HEK293T (cell line): ENCODE measurements at regions not wholly inside any gene's neighbourhood (a gene's known extent, or its start where the extent isn't known, plus 50 kb on each side); places are given as distances from the start of the nearest gene placed in this dataset.

Source experiments
- ARNT ChIP-seq: fragments of 450-650 bp; IDR thresholded peaks from 2 replicates; pipeline ENCODE4 v1.6.1; 2017; ENCODE audit warnings: mild to moderate bottlenecking
- BHLHE40 ChIP-seq: fragments of 450-650 bp; IDR thresholded peaks from 2 replicates; pipeline ENCODE4 v1.6.1; 2016; ENCODE audit warnings: mild to moderate bottlenecking, moderate library complexity, borderline replicate concordance
- ELF4 ChIP-seq: fragments of 450-650 bp; IDR thresholded peaks from 2 replicates; pipeline ENCODE4 v1.6.1; 2017; ENCODE audit warnings: antibody characterized with exemption
- FOXA1 ChIP-seq: fragments of 450-650 bp; IDR thresholded peaks from 2 replicates; pipeline ENCODE4 v1.6.1; 2016; ENCODE audit warnings: mild to moderate bottlenecking
- FOXK2 ChIP-seq: fragments of 450-650 bp; IDR thresholded peaks from 2 replicates; pipeline ENCODE4 v1.6.1; 2016; ENCODE audit warnings: mild to moderate bottlenecking
- FOXM1 ChIP-seq: fragments of 450-650 bp; IDR thresholded peaks from 2 replicates; pipeline ENCODE4 v1.6.1; 2017; ENCODE audit warnings: mild to moderate bottlenecking, borderline replicate concordance
- L3MBTL2 ChIP-seq: fragments of 450-650 bp; conservative IDR thresholded peaks from 2 replicates; pipeline ENCODE4 v1.6.1; 2016; ENCODE audit warnings: mild to moderate bottlenecking
- LEF1 ChIP-seq: fragments of 450-650 bp; IDR thresholded peaks from 2 replicates; pipeline ENCODE4 v1.6.1; 2017; ENCODE audit warnings: mild to moderate bottlenecking, borderline replicate concordance
- NFRKB ChIP-seq: fragments of 450-650 bp; IDR thresholded peaks from 2 replicates; pipeline ENCODE4 v1.6.1; 2016; ENCODE audit warnings: mild to moderate bottlenecking, moderate library complexity
- SP1 ChIP-seq: fragments of 450-650 bp; IDR thresholded peaks from 2 replicates; pipeline ENCODE4 v1.6.1; 2017
- SUZ12 ChIP-seq: fragments of 450-650 bp; IDR thresholded peaks from 2 replicates; pipeline ENCODE4 v1.6.1; 2016; ENCODE audit warnings: mild to moderate bottlenecking
- TARDBP ChIP-seq: fragments of 450-650 bp; IDR thresholded peaks from 2 replicates; pipeline ENCODE4 v1.6.1; 2016
- ZNF384 ChIP-seq: fragments of 450-650 bp; IDR thresholded peaks from 2 replicates; pipeline ENCODE4 v1.6.1; 2016
- TF ChIP-seq, protein P1 (sequence below): fragments of 450-650 bp; IDR thresholded peaks from 2 replicates; pipeline ENCODE4 v1.6.1; 2016

DNA sequence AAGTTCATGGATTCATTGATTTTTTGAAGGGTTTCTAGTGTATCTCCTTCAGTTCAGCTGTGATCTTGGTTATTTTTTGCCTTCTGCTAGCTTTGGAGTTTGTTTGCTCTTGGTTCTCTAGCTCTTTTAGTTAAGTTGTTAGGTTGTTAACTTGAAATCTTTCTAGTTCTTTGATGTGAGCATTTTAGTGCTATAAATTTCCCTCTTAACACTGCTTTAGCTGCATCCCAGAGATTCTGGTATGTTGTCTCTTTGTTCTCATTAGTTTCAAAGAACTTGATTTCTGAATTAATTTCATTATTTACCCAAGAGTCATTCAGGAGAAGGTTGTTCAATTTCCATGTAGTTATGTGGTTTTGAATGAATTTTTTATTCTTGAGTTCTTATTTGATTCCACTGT is 210.6 kb downstream of the IRS1 start:
- TF ChIP-seq ZNF384 = no peak
- no peak for TF ChIP-seq BHLHE40
- TF ChIP-seq FOXA1 = no peak
- TF ChIP-seq FOXK2 = no peak
- TF ChIP-seq, protein P1, sequence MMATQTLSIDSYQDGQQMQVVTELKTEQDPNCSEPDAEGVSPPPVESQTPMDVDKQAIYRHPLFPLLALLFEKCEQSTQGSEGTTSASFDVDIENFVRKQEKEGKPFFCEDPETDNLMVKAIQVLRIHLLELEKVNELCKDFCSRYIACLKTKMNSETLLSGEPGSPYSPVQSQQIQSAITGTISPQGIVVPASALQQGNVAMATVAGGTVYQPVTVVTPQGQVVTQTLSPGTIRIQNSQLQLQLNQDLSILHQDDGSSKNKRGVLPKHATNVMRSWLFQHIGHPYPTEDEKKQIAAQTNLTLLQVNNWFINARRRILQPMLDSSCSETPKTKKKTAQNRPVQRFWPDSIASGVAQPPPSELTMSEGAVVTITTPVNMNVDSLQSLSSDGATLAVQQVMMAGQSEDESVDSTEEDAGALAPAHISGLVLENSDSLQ = no peak
- TF ChIP-seq SP1 = no peak
- TF ChIP-seq NFRKB = no peak
- TF ChIP-seq SUZ12 = no peak
- TF ChIP-seq LEF1 = no peak
- TF ChIP-seq L3MBTL2 = no peak
- no peak for TF ChIP-seq TARDBP
- no peak for TF ChIP-seq ARNT
- TF ChIP-seq FOXM1 = no peak
- no peak for TF ChIP-seq ELF4
